ENCODE measurements at regions not wholly inside any gene's neighbourhood (a gene's known extent, or its start where the extent isn't known, plus 50 kb on each side); places are given as distances from the start of the nearest gene placed in this dataset.

GRCh38 chr18:60024345-60024744, 124.5 kb downstream of the PMAIP1 start:
- no peak for DNase-seq (ENCODE audit: low spot score)
- H3K4me3 ChIP-seq: no peak overlapping the region
- H3K27me3 ChIP-seq: no peaks in the 10 kb centered on the region
- no peak for TF ChIP-seq CTCF (IDR thresholded peaks at IDR 0.05)
- H3K36me3 ChIP-seq: no peaks in the 10 kb centered on the region
- H3K4me1 ChIP-seq: no peaks in the 10 kb centered on the region
- no peaks in the 10 kb centered on the region for H3K9me3 ChIP-seq
- no peak overlapping the region for H3K27ac ChIP-seq

GRCh38 chr18:60022671-60023276, 123.0 kb downstream of the PMAIP1 start:
- no peaks in the 10 kb centered on the region for H3K9me3 ChIP-seq
- no peaks in the 10 kb centered on the region for H3K4me1 ChIP-seq
- no peak overlapping the region for H3K27ac ChIP-seq
- H3K36me3 ChIP-seq: no peaks in the 10 kb centered on the region
- no peak for TF ChIP-seq CTCF (IDR thresholded peaks at IDR 0.05)
- H3K4me3 ChIP-seq: no peak overlapping the region
- H3K27me3 ChIP-seq: no peaks in the 10 kb centered on the region
- no peak for DNase-seq (ENCODE audit: low spot score)

- Histone ChIP-seq H3K9me3 (no peaks in the 10 kb centered on the region), H3K4me1 (no peaks in the 10 kb centered on the region), H3K36me3 (no peaks in the 10 kb centered on the region), H3K27ac (no peak overlapping the region), H3K4me3 (no peak overlapping the region), H3K27me3 (no peaks in the 10 kb centered on the region)
- DNase-seq (ENCODE audit: low spot score): no peak
- no peak for TF ChIP-seq CTCF (IDR thresholded peaks at IDR 0.05)
These were observed 121.8 kb downstream of the PMAIP1 start for GRCh38 chr18:60021556-60021955.

- Histone ChIP-seq H3K4me1 (no peaks in the 10 kb centered on the region), H3K27ac (no peak overlapping the region), H3K4me3 (no peak overlapping the region), H3K27me3 (no peaks in the 10 kb centered on the region), H3K9me3 (no peaks in the 10 kb centered on the region), H3K36me3 (no peaks in the 10 kb centered on the region)
- TF ChIP-seq CTCF (IDR thresholded peaks at IDR 0.05): no peak
- no peak for DNase-seq (ENCODE audit: low spot score)
These were observed 120.5 kb downstream of the PMAIP1 start for GRCh38 chr18:60020107-60020925.

GRCh38 chr18:60019463-60019840, 119.7 kb downstream of the PMAIP1 start:
- Histone ChIP-seq H3K9me3 (no peaks in the 10 kb centered on the region), H3K4me1 (no peaks in the 10 kb centered on the region), H3K27ac (no peak overlapping the region), H3K36me3 (no peaks in the 10 kb centered on the region), H3K27me3 (no peaks in the 10 kb centered on the region), H3K4me3 (no peak overlapping the region)
- no peak for TF ChIP-seq CTCF (IDR thresholded peaks at IDR 0.05)
- no peak for DNase-seq (ENCODE audit: low spot score)
